Keratinocyte (primary cell): ENCODE measurements at regions not wholly inside any gene's neighbourhood (a gene's known extent, or its start where the extent isn't known, plus 50 kb on each side); places are given as distances from the start of the nearest gene placed in this dataset.

Experiments
- DNase-seq: peaks from one replicate; pipeline ENCODE4 v3.0.0-alpha.2; 2011; ENCODE audit warnings: low read depth, missing footprints, low spot score
- FAIRE-seq: peaks from 2 replicates; lab custom pipeline; 2011; peaks lifted over from hg19 to GRCh38; lab: Jason Lieb, UNC
- H2AFZ ChIP-seq: 2 replicates; pipeline ENCODE4 v1.6.0; 2012; ENCODE audit warnings: low read length, control low read depth, inconsistent platforms; ENCODE audit not compliant: control insufficient read depth
- H3K27ac ChIP-seq: 2 replicates; pipeline ENCODE4 v1.5.1; 2011; ENCODE audit warnings: low read length; ENCODE audit not compliant: control insufficient read depth, insufficient read depth
- H3K27me3 ChIP-seq: 3 replicates; pipeline ENCODE4 v1.6.0; 2011; ENCODE audit warnings: low read length; ENCODE audit not compliant: control insufficient read depth, insufficient read depth; ENCODE audit errors: extremely low read depth
- H3K36me3 ChIP-seq, 2 experiments: 2 replicates in 1 of 2; 3 replicates in 1 of 2; pipeline ENCODE4 v1.5.1; 2011; ENCODE audit warnings: low read length in 2 of 2, mild to moderate bottlenecking in 1 of 2; ENCODE audit not compliant: control insufficient read depth in 2 of 2, insufficient read depth in 2 of 2; ENCODE audit errors: extremely low read depth in 1 of 2
- H3K4me1 ChIP-seq: 3 replicates; pipeline ENCODE4 v1.5.1; 2011; ENCODE audit warnings: low read length; ENCODE audit not compliant: control insufficient read depth, insufficient read depth; ENCODE audit errors: extremely low read depth
- H3K4me2 ChIP-seq: 3 replicates; pipeline ENCODE4 v1.6.0; 2011; ENCODE audit warnings: low read depth, low read length; ENCODE audit not compliant: control insufficient read depth, insufficient read depth; ENCODE audit errors: extremely low read depth
- H3K4me3 ChIP-seq, 3 experiments: fragments of 200-600 bp in 1 of 3; sonication (generic) in 1 of 3; 2 replicates in 2 of 3; 3 replicates in 1 of 3; pipeline ENCODE4 v1.5.1; 2011 to 2016; ENCODE audit warnings: low read length in 3 of 3, mild to moderate bottlenecking in 3 of 3, control low read depth in 2 of 3, inconsistent platforms in 1 of 3, low read depth in 1 of 3, mixed read lengths in 1 of 3, mixed run types in 1 of 3, moderate library complexity in 1 of 3; ENCODE audit not compliant: control insufficient read depth in 2 of 3, insufficient read depth in 2 of 3; ENCODE audit errors: extremely low read depth in 1 of 3
- H3K79me2 ChIP-seq: 2 replicates; pipeline ENCODE4 v1.6.0; 2012; ENCODE audit warnings: low read length; ENCODE audit not compliant: control insufficient read depth, insufficient read depth
- H3K9ac ChIP-seq: 3 replicates; pipeline ENCODE4 v1.6.0; 2011; ENCODE audit warnings: low read length; ENCODE audit not compliant: control insufficient read depth, insufficient read depth; ENCODE audit errors: extremely low read depth
- H3K9me1 ChIP-seq: 3 replicates; pipeline ENCODE4 v1.6.0; 2011; ENCODE audit warnings: low read length; ENCODE audit not compliant: control insufficient read depth, insufficient read depth; ENCODE audit errors: extremely low read depth
- H3K9me3 ChIP-seq: 2 replicates; pipeline ENCODE4 v1.5.1; 2012; ENCODE audit warnings: low read depth, low read length; ENCODE audit not compliant: control insufficient read depth
- H4K20me1 ChIP-seq: 3 replicates; pipeline ENCODE4 v1.6.0; 2011; ENCODE audit warnings: low read length; ENCODE audit not compliant: control insufficient read depth, insufficient read depth; ENCODE audit errors: extremely low read depth
- CTCF ChIP-seq, 3 experiments: IDR thresholded peaks in 1 of 3; conservative IDR thresholded peaks in 1 of 3; optimal IDR thresholded peaks in 1 of 3; 2 replicates in 2 of 3; 3 replicates in 1 of 3; pipeline versions ENCODE3 to v1.5.1; 2011; ENCODE audit warnings: low read length in 3 of 3, mild to moderate bottlenecking in 3 of 3, moderate library complexity in 2 of 3, control low read depth in 1 of 3, inconsistent platforms in 1 of 3; ENCODE audit not compliant: insufficient read depth in 2 of 3; ENCODE audit errors: extremely low read depth in 1 of 3
- EZH2 ChIP-seq: IDR thresholded peaks from one replicate; pipeline ENCODE4 v1.6.1; 2012; ENCODE audit warnings: inconsistent platforms, mild to moderate bottlenecking, low read length, moderate library complexity
- dilution Hi-C: fragments of 300-500 bp; cut with MboI; formaldehyde crosslinking; loops from one replicate; pipeline ENCODE4 v1.7.0; 2020; ENCODE audit warnings: low sequenced_read_pairs; ENCODE audit not compliant: extremely low pct_ligation_motif_present

GRCh38 chr4:181677621-181678020 lies 565.6 kb upstream of the TENM3 start:
- no peak for TF ChIP-seq EZH2
- TF ChIP-seq CTCF (optimal IDR thresholded peaks at IDR 0.05 in 1 of 3, IDR thresholded peaks at IDR 0.05 in 1 of 3, conservative IDR thresholded peaks at IDR 0.05 in 1 of 3; ENCODE audit: extremely low read depth in 1 of 3, insufficient read depth in 2 of 3, low read length in 3 of 3), result no peak
- Histone ChIP-seq H3K9ac (no peak overlapping the region), H3K27ac (no peak overlapping the region), H3K4me3 (no peak overlapping the region), H3K4me2 (no peak overlapping the region), H2AFZ (no peak overlapping the region), H4K20me1 (no peaks in the 10 kb centered on the region), H3K9me1 (no peaks in the 10 kb centered on the region), H3K36me3 (no peaks in the 10 kb centered on the region), H3K4me1 (no peaks in the 10 kb centered on the region), H3K27me3 (no peaks in the 10 kb centered on the region), H3K79me2 (no peaks in the 10 kb centered on the region), H3K9me3 (no peaks in the 10 kb centered on the region)
- DNase-seq (no peak), FAIRE-seq (no peak)
- dilution Hi-C loops, result no loop called here

- dilution Hi-C loops, result no loop called here
- Histone ChIP-seq H3K9me1 (no peaks in the 10 kb centered on the region), H3K4me1 (no peaks in the 10 kb centered on the region), H3K9me3 (no peaks in the 10 kb centered on the region), H3K4me2 (no peak overlapping the region), H3K79me2 (no peaks in the 10 kb centered on the region), H3K36me3 (no peaks in the 10 kb centered on the region), H2AFZ (no peak overlapping the region), H3K27me3 (no peaks in the 10 kb centered on the region), H3K27ac (no peak overlapping the region), H3K9ac (no peak overlapping the region), H3K4me3 (no peak overlapping the region), H4K20me1 (no peaks in the 10 kb centered on the region)
- no peak for TF ChIP-seq EZH2
- TF ChIP-seq CTCF (optimal IDR thresholded peaks at IDR 0.05 in 1 of 3, IDR thresholded peaks at IDR 0.05 in 1 of 3, conservative IDR thresholded peaks at IDR 0.05 in 1 of 3; ENCODE audit: extremely low read depth in 1 of 3, insufficient read depth in 2 of 3, low read length in 3 of 3), result no peak
- FAIRE-seq (no peak), DNase-seq (no peak)
Observed at GRCh38 chr4:181679754-181680153, 563.4 kb upstream of the TENM3 start.
